ENCODE measurements at regions not wholly inside any gene's neighbourhood (a gene's known extent, or its start where the extent isn't known, plus 50 kb on each side); places are given as distances from the start of the nearest gene placed in this dataset.

DNA sequence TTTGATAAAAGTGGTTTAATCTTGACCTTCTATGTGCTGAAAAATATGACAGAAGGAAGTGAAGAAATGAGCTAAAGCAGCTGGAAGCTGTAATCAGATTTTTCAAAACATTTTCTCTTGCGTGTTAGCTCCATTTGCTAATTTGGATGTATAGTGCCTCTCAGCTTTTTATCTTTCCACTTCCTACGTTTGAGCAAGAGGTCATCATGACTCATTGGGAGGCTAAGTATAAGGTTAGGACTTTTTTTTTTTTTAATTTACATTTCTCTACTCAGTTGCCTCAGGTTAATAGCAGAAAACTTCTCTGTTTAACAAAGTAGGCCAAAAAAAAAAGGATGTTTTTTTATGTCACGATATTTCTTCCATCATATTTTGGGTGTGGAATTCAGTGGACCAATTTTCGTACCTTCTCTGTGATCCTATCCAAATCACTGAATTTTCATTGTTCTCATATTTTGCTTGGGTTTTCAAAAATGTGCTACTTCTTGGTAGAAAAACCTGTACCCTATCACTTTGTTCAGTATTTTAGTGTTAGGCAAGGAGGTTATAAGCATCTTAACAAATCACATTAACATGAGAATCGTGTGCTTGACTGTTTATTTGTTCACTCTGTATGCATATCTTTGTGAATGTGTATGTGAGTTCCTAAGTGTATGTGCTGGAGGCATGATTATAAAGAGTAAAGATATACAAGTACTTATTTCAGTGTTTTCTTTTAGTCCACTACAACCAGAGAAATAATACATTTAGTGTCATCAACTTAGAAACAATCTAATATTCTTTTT, 1028.3 kb upstream of the EYS start:
- TF ChIP-seq, protein P1, sequence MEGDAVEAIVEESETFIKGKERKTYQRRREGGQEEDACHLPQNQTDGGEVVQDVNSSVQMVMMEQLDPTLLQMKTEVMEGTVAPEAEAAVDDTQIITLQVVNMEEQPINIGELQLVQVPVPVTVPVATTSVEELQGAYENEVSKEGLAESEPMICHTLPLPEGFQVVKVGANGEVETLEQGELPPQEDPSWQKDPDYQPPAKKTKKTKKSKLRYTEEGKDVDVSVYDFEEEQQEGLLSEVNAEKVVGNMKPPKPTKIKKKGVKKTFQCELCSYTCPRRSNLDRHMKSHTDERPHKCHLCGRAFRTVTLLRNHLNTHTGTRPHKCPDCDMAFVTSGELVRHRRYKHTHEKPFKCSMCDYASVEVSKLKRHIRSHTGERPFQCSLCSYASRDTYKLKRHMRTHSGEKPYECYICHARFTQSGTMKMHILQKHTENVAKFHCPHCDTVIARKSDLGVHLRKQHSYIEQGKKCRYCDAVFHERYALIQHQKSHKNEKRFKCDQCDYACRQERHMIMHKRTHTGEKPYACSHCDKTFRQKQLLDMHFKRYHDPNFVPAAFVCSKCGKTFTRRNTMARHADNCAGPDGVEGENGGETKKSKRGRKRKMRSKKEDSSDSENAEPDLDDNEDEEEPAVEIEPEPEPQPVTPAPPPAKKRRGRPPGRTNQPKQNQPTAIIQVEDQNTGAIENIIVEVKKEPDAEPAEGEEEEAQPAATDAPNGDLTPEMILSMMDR (IDR thresholded peaks at IDR 0.05), result no peak
- no peak for DNase-seq
- Mint-ChIP-seq H3K36me3 (ENCODE audit: low read depth) (no peaks in the 10 kb centered on the region), H3K9me3 (peaks cover 25% of the 10 kb centered on the region), H3K27me3 (ENCODE audit: insufficient read depth) (no peaks in the 10 kb centered on the region), H3K4me1 (ENCODE audit: low read depth) (no peaks in the 10 kb centered on the region), H3K27ac (no peak overlapping the region), H3K4me3 (no peak overlapping the region)

DNA sequence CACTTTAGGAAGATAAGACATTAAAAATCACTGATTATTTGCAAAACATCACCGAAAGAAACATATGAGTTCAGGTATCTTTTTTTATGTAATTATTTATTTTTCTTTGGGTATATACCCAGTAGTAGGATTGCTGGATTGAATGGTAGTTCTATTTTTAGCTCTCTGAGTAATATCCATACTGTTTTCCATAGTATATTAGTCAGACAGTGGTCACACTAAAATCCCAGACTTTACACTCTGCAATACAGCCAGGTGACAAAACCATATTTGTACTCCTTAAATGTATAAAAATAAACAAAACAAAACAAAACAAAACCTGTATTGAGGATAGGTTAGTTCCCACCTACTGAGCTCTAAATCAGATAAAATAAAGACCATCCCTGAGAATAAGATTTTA, 1024.3 kb upstream of the EYS start:
- Mint-ChIP-seq H3K27me3 (ENCODE audit: insufficient read depth) (no peaks in the 10 kb centered on the region), H3K9me3 (peaks cover 27% of the 10 kb centered on the region), H3K36me3 (ENCODE audit: low read depth) (peaks cover 10% of the 10 kb centered on the region), H3K27ac (no peak overlapping the region), H3K4me1 (ENCODE audit: low read depth) (no peaks in the 10 kb centered on the region), H3K4me3 (no peak overlapping the region)
- no peak for DNase-seq
- TF ChIP-seq, protein P1 (IDR thresholded peaks at IDR 0.05), result no peak

DNA sequence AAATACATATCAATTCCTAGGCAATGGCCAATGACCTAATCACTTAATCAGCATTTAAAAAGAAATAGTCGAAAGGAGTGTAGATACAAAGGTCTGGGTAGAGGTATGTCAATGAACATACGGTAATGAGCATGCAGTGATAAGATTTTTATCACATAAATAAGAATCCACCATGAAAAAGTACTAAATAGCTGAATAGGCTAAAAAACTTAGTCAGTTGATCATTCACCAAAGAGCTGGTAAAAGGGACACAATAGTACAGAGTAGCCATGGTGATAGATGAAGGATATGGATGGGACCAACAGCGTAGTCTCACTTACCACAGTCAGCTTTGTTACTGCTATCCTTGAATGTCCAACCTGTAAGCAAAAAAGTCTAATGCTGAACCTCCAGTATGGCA, 1018.6 kb upstream of the EYS start:
- TF ChIP-seq, protein P1 (IDR thresholded peaks at IDR 0.05), result no peak
- no peak overlapping the region for H3K27ac Mint-ChIP-seq
- H3K27me3 Mint-ChIP-seq (ENCODE audit: insufficient read depth), result no peaks in the 10 kb centered on the region; the same call in 1 of the 2 replicates
- H3K4me1 Mint-ChIP-seq (ENCODE audit: low read depth), result no peaks in the 10 kb centered on the region
- H3K9me3 Mint-ChIP-seq, result peaks cover 18% of the 10 kb centered on the region
- no peak overlapping the region for H3K4me3 Mint-ChIP-seq
- peaks cover 10% of the 10 kb centered on the region for H3K36me3 Mint-ChIP-seq (ENCODE audit: low read depth)
- no peak for DNase-seq

DNA sequence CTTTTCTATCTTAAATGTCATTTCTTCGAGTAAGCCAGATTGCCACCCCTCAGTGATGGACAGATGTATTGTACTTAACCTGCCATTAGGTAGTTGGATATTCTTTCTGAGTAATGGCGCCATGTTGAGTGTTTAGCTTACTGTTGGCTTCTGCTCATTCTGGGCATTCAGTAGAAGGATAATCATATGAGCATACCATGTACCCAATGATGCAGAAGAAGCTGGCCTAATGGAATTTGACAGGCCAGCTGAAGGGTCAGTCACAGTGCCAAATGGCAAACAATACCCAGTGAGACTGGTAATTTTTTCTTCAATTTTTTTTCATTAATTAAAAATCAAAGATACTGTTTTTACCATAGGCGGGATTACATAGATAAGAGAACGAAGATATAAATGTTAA, 1010.8 kb upstream of the EYS start:
- Mint-ChIP-seq H3K4me1 (ENCODE audit: low read depth) (no peaks in the 10 kb centered on the region), H3K27me3 (ENCODE audit: insufficient read depth) (no peaks in the 10 kb centered on the region)

DNA sequence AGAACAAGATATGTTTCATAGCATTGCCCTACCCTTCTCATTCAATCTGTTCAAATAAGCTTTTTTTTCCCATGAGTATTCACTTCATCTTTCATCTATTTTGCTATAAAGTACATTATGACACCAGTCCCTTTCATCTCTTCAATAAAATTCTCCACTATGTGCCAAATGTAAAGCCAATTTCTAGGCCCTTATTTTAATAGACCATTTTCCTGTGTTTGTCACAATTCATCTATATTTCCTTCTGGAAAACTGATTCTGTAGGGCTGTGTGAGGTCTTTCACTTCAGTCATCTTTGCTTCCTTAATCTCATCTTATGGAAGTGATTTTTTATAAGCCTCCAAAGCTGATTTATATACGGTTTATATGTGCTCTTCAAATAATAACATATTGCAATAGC, 992.4 kb upstream of the EYS start:
- TF ChIP-seq, protein P1 (IDR thresholded peaks at IDR 0.05), result no peak
- peaks cover 32% of the 10 kb centered on the region for H3K9me3 Mint-ChIP-seq
- H3K36me3 Mint-ChIP-seq (ENCODE audit: low read depth), result peaks cover 5% of the 10 kb centered on the region; the same call in 1 of the 2 replicates
- no peak for DNase-seq
- H3K27ac Mint-ChIP-seq, result no peak overlapping the region
- H3K4me3 Mint-ChIP-seq, result no peak overlapping the region
- no peaks in the 10 kb centered on the region for H3K4me1 Mint-ChIP-seq (ENCODE audit: low read depth)
- no peaks in the 10 kb centered on the region; the same call in 1 of the 2 replicates for H3K27me3 Mint-ChIP-seq (ENCODE audit: insufficient read depth)

More for the DNA sequence above, 1010.8 kb upstream of the EYS start:
- Mint-ChIP-seq H3K9me3 (peaks cover 6% of the 10 kb centered on the region), H3K4me3 (no peak overlapping the region), H3K27ac (no peak overlapping the region), H3K36me3 (ENCODE audit: low read depth) (no peaks in the 10 kb centered on the region)
- TF ChIP-seq, protein P1 (IDR thresholded peaks at IDR 0.05), result no peak
- DNase-seq, result no peak
